NCI-H226 (cell line): ENCODE measurements at regions not wholly inside any gene's neighbourhood (a gene's known extent, or its start where the extent isn't known, plus 50 kb on each side); places are given as distances from the start of the nearest gene placed in this dataset.
"Not testable (repeated sequence)": the region's sequence is repeated elsewhere in the genome, so short reads cannot be mapped to it uniquely, and the experiment has no call there.

Experiments used
- DNase-seq: peaks from one replicate; pipeline ENCODE4 v3.0.0-alpha.2; 2015

GRCh38 chr16:59920054-59920453 is 1185.9 kb upstream of the GOT2 start:
- DNase-seq = no peak

GRCh38 chr16:59913666-59914065 is 1179.5 kb upstream of the GOT2 start:
- DNase-seq = no peak

- no peak for DNase-seq
These were observed 1175.1 kb upstream of the GOT2 start for GRCh38 chr16:59909262-59909661.

GRCh38 chr16:59907611-59908010 is 1173.5 kb upstream of the GOT2 start:
- no peak for DNase-seq

GRCh38 chr16:59905606-59906005 is 1171.5 kb upstream of the GOT2 start:
- no peak for DNase-seq

GRCh38 chr16:59905131-59905530 is 1171.0 kb upstream of the GOT2 start:
- no peak for DNase-seq

GRCh38 chr16:59899940-59900339 is 1165.8 kb upstream of the GOT2 start:
- DNase-seq = no peak

GRCh38 chr16:59892376-59892775 is 1158.3 kb upstream of the GOT2 start:
- no peak for DNase-seq

- DNase-seq = no peak
These were observed 1153.7 kb upstream of the GOT2 start for GRCh38 chr16:59887856-59888255.

- DNase-seq = no peak
These were observed 1151.9 kb upstream of the GOT2 start for GRCh38 chr16:59886021-59886420.

GRCh38 chr16:59881376-59881775 is 1147.3 kb upstream of the GOT2 start:
- no peak for DNase-seq

- DNase-seq = no peak
These were observed 1146.5 kb upstream of the GOT2 start for GRCh38 chr16:59880611-59881010.

- DNase-seq = no peak
These were observed 1144.9 kb upstream of the GOT2 start for GRCh38 chr16:59878999-59879398.

GRCh38 chr16:59878479-59878878 is 1144.4 kb upstream of the GOT2 start:
- DNase-seq = no peak

- no peak for DNase-seq
These were observed 1131.0 kb upstream of the GOT2 start for GRCh38 chr16:59864981-59865666.

GRCh38 chr16:59859676-59860402 is 1125.7 kb upstream of the GOT2 start:
- DNase-seq = no peak

- DNase-seq = no peak
These were observed 1120.8 kb upstream of the GOT2 start for GRCh38 chr16:59854846-59855439.

GRCh38 chr16:59849716-59850115 is 1115.6 kb upstream of the GOT2 start:
- no peak for DNase-seq

GRCh38 chr16:59848296-59848695 is 1114.2 kb upstream of the GOT2 start:
- no peak for DNase-seq

GRCh38 chr16:59840169-59840568 is 1106.1 kb upstream of the GOT2 start:
- DNase-seq = no peak

GRCh38 chr16:59826767-59827166 is 1092.7 kb upstream of the GOT2 start:
- no peak for DNase-seq

- not testable (repeated sequence) for DNase-seq
These were observed 1075.4 kb upstream of the GOT2 start for GRCh38 chr16:59809488-59809887.

- DNase-seq = no peak
These were observed 1049.1 kb upstream of the GOT2 start for GRCh38 chr16:59783191-59783590.

GRCh38 chr16:59773330-59773729 is 1039.2 kb upstream of the GOT2 start:
- DNase-seq = no peak
